GM23338 (cell line): ENCODE measurements at regions not wholly inside any gene's neighbourhood (a gene's known extent, or its start where the extent isn't known, plus 50 kb on each side); places are given as distances from the start of the nearest gene placed in this dataset.

Source experiments
- EZH2phosphoT487 ChIP-seq: fragments of 200-600 bp; sonication (generic); IDR thresholded peaks from one replicate; pipeline ENCODE4 v1.8.1; 2018; ENCODE audit warnings: antibody characterized with exemption; ENCODE audit not compliant: unreplicated experiment
- NANOG ChIP-seq: IDR thresholded peaks from 2 replicates; pipeline ENCODE4 v1.6.1; 2016; ENCODE audit warnings: antibody characterized with exemption, borderline replicate concordance
- POLR2AphosphoS5 ChIP-seq: IDR thresholded peaks from 2 replicates; pipeline ENCODE4 v1.6.1; 2016; ENCODE audit warnings: antibody characterized with exemption, low read depth
- ZNF114 ChIP-seq: fragments of 250-450 bp; sonication (Bioruptor Pico); IDR thresholded peaks from 2 replicates; pipeline ENCODE4 v1.5.0; 2020; ENCODE audit warnings: mild to moderate bottlenecking, moderate library complexity
- ZNF331 ChIP-seq: fragments of 250-450 bp; sonication (Bioruptor Pico); IDR thresholded peaks from 2 replicates; pipeline ENCODE4 v1.5.0; 2020; ENCODE audit warnings: low read depth, mild to moderate bottlenecking, moderate library complexity
- TF ChIP-seq, protein P1 (sequence below), 2 experiments: fragments of 200-600 bp in 1 of 2; sonication (generic) in 1 of 2; conservative IDR thresholded peaks; 2 replicates each; pipeline versions ENCODE4 v1.5.1 to v1.6.1; 2016 to 2017; ENCODE audit warnings: antibody characterized with exemption in 2 of 2, low read depth in 2 of 2, mild to moderate bottlenecking in 2 of 2, moderate library complexity in 1 of 2

DNA sequence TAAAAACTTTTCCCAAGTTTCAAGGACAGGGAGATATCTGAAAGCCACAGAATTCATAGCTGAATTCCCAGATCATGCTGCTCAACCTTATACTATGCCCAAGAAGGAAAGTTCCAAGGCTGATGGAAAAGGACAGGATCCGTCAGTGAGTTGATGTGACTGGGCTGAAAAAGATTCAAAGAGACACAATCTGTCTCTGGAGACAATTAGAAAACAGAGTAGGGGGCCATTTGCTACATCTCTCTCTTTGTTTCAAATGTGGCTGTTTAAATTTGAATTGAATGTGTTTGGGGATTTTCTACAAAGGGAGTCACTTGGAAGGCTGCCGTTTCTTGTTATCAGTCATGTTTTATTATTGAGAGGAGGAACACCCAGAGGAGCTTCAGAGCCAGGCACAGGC lies 292.6 kb downstream of the NUF2 start:
- TF ChIP-seq ZNF331 (CRISPR knock-in tag) = no peak
- TF ChIP-seq, protein P1, sequence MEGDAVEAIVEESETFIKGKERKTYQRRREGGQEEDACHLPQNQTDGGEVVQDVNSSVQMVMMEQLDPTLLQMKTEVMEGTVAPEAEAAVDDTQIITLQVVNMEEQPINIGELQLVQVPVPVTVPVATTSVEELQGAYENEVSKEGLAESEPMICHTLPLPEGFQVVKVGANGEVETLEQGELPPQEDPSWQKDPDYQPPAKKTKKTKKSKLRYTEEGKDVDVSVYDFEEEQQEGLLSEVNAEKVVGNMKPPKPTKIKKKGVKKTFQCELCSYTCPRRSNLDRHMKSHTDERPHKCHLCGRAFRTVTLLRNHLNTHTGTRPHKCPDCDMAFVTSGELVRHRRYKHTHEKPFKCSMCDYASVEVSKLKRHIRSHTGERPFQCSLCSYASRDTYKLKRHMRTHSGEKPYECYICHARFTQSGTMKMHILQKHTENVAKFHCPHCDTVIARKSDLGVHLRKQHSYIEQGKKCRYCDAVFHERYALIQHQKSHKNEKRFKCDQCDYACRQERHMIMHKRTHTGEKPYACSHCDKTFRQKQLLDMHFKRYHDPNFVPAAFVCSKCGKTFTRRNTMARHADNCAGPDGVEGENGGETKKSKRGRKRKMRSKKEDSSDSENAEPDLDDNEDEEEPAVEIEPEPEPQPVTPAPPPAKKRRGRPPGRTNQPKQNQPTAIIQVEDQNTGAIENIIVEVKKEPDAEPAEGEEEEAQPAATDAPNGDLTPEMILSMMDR (conservative IDR thresholded peaks at IDR 0.05; ENCODE audit: low read depth in 2 of 2) = no peak
- TF ChIP-seq POLR2AphosphoS5 = no peak
- TF ChIP-seq ZNF114 (CRISPR knock-in tag) = no peak
- no peak for TF ChIP-seq EZH2phosphoT487
- TF ChIP-seq NANOG = no peak
